GM12878 (cell line): ENCODE measurements at regions not wholly inside any gene's neighbourhood (a gene's known extent, or its start where the extent isn't known, plus 50 kb on each side); places are given as distances from the start of the nearest gene placed in this dataset.

Experiments
- CREB1 ChIP-seq: IDR thresholded peaks from 2 replicates; pipeline ENCODE4 v1.6.1; 2012; ENCODE audit warnings: low read depth, mild to moderate bottlenecking, inconsistent platforms
- CREM ChIP-seq: IDR thresholded peaks from 2 replicates; pipeline ENCODE4 v1.6.1; 2014; ENCODE audit warnings: antibody characterized with exemption, low read depth
- CTCF ChIP-seq, 3 experiments: IDR thresholded peaks in 2 of 3; conservative IDR thresholded peaks in 1 of 3; 2 replicates each; pipeline ENCODE4 v1.5.1; 2011; ENCODE audit warnings: low read depth in 3 of 3, low read length in 3 of 3, mild to moderate bottlenecking in 3 of 3, control low read depth in 2 of 3, moderate library complexity in 2 of 3, inconsistent platforms in 1 of 3, mixed read lengths in 1 of 3; ENCODE audit not compliant: control insufficient read depth in 2 of 3, insufficient read depth in 1 of 3; ENCODE audit errors: extremely low read depth in 1 of 3
- E2F8 ChIP-seq: fragments of 450-650 bp; IDR thresholded peaks from 2 replicates; pipeline ENCODE4 v1.6.1; 2018; ENCODE audit warnings: mild to moderate bottlenecking, low read depth, moderate library complexity; ENCODE audit not compliant: partially characterized antibody
- EED ChIP-seq: sonication (generic); IDR thresholded peaks from 2 replicates; pipeline ENCODE4 v1.6.1; 2016; ENCODE audit warnings: antibody characterized with exemption, low read depth
- EZH2 ChIP-seq: IDR thresholded peaks from 2 replicates; pipeline ENCODE4 v1.6.1; 2012; ENCODE audit warnings: low read depth, mild to moderate bottlenecking, control low read depth, inconsistent platforms, low read length, borderline replicate concordance; ENCODE audit not compliant: control insufficient read depth
- PBX3 ChIP-seq: IDR thresholded peaks from 2 replicates; pipeline ENCODE4 v1.6.1; 2011; ENCODE audit warnings: mild to moderate bottlenecking, low read depth, low read length, moderate library complexity; ENCODE audit not compliant: insufficient replicate concordance
- POLR2A ChIP-seq: IDR thresholded peaks from 2 replicates; pipeline ENCODE4 v1.6.1; 2011; ENCODE audit warnings: low read depth, mild to moderate bottlenecking, low read length
- RAD21 ChIP-seq: IDR thresholded peaks from 2 replicates; pipeline ENCODE4 v1.6.1; 2011; ENCODE audit warnings: mild to moderate bottlenecking, low read depth, low read length, moderate library complexity; ENCODE audit not compliant: insufficient read depth
- RFX5 ChIP-seq: IDR thresholded peaks from 2 replicates; pipeline ENCODE4 v1.6.1; 2011; ENCODE audit warnings: low read depth, low read length, improper control_type of control experiment
- SIN3A ChIP-seq: IDR thresholded peaks from 2 replicates; pipeline ENCODE4 v1.6.1; 2012; ENCODE audit warnings: low read depth, low read length, improper control_type of control experiment
- SP1 ChIP-seq: IDR thresholded peaks from one replicate; pipeline ENCODE4 v1.6.1; 2011; ENCODE audit warnings: low read depth, low read length
- ZNF687 ChIP-seq: fragments of 450-650 bp; IDR thresholded peaks from 2 replicates; pipeline ENCODE4 v1.6.1; 2017; ENCODE audit warnings: mild to moderate bottlenecking, moderate library complexity

- no peak for TF ChIP-seq CTCF (IDR thresholded peaks at IDR 0.05 in 2 of 3, conservative IDR thresholded peaks at IDR 0.05 in 1 of 3; ENCODE audit: control insufficient read depth in 2 of 3, extremely low read depth in 1 of 3, insufficient read depth in 1 of 3, low read depth in 3 of 3, low read length in 3 of 3)
- no peak for TF ChIP-seq PBX3
- TF ChIP-seq POLR2A, result no peak
- TF ChIP-seq RAD21, result no peak
- no peak for TF ChIP-seq SP1
- TF ChIP-seq SIN3A, result no peak
- no peak for TF ChIP-seq CREB1
- no peak for TF ChIP-seq E2F8
- TF ChIP-seq ZNF687, result no peak
- TF ChIP-seq EED, result no peak
- no peak for TF ChIP-seq CREM
- no peak for TF ChIP-seq EZH2
- no peak for TF ChIP-seq RFX5
These were observed 506.8 kb upstream of the PPP2R3A start for GRCh38 chr3:135458541-135459322.
